A549 (cell line): ENCODE measurements at regions not wholly inside any gene's neighbourhood (a gene's known extent, or its start where the extent isn't known, plus 50 kb on each side); places are given as distances from the start of the nearest gene placed in this dataset.
"Not testable (repeated sequence)": the region's sequence is repeated elsewhere in the genome, so short reads cannot be mapped to it uniquely, and the experiment has no call there.

Experiments
- ATAC-seq, 2 experiments: fragments of 200-7000 bp in 1 of 2; fragments of >200 bp in 1 of 2; cut with Nextera tagmentation in 1 of 2; cut with Tn5 transposase in 1 of 2; 3 replicates each; pipeline versions ENCODE4 v1.8.0 to v1.9.1; 2018 to 2020; ENCODE audit warnings: mild to moderate bottlenecking in 1 of 2, moderate library complexity in 1 of 2
- CTCF ChIA-PET: fragments of 300-600 bp; sonication (Branson Sonifier 250); formaldehyde crosslinking; extraction: SDS; loops from one replicate; lab custom pipeline; 2021; ENCODE audit warnings: antibody characterized with exemption, inconsistent platforms; lab: Yijun Ruan, JAX
- POLR2A ChIA-PET: fragments of 350-600 bp; formaldehyde crosslinking; extraction: SDS; loops from one replicate; lab custom pipeline; 2021; ENCODE audit warnings: antibody characterized with exemption, inconsistent platforms; lab: Yijun Ruan, JAX
- DNase-seq, 2 experiments: peaks; one replicate each; pipeline versions ENCODE4 v3.0.0 to v3.0.0-alpha.2; 2011 to 2016; ENCODE audit warnings: low read depth in 1 of 2, low spot score in 1 of 2
- FAIRE-seq: peaks from 2 replicates; lab custom pipeline; 2011; peaks lifted over from hg19 to GRCh38; lab: Jason Lieb, UNC
- H3K27ac ChIP-seq, 2 experiments: fragments of >200 bp; sonication (Bioruptor Twin); formaldehyde crosslinking; 3 replicates each; pipeline ENCODE4 v1.5.1; 2016 to 2017
- H3K4me1 ChIP-seq: fragments of >200 bp; sonication (Bioruptor Twin); formaldehyde crosslinking; 3 replicates; pipeline ENCODE4 v1.6.1; 2016
- H3K4me2 ChIP-seq: fragments of >200 bp; sonication (Bioruptor Twin); formaldehyde crosslinking; 3 replicates; pipeline ENCODE4 v1.6.1; 2016
- H3K4me3 ChIP-seq: fragments of >200 bp; sonication (Bioruptor Twin); formaldehyde crosslinking; 3 replicates; pipeline ENCODE4 v1.5.1; 2016
- H3K9me3 ChIP-seq: fragments of >200 bp; sonication (Bioruptor Twin); formaldehyde crosslinking; 3 replicates; pipeline ENCODE4 v1.6.1; 2016
- BHLHE40 ChIP-seq: IDR thresholded peaks from 2 replicates; pipeline ENCODE4 v1.6.1; 2012; ENCODE audit warnings: low read depth, low read length, inconsistent platforms
- CBX8 ChIP-seq: fragments of 200-600 bp; sonication (generic); IDR thresholded peaks from 2 replicates; pipeline ENCODE4 v1.6.1; 2016
- CHD4 ChIP-seq: fragments of 200-600 bp; sonication (generic); IDR thresholded peaks from 2 replicates; pipeline ENCODE4 v1.6.1; 2016; ENCODE audit warnings: antibody characterized with exemption, mild to moderate bottlenecking, borderline replicate concordance
- GATA3 ChIP-seq: IDR thresholded peaks from 2 replicates; pipeline ENCODE4 v1.6.1; 2012; ENCODE audit warnings: borderline replicate concordance
- HEYL ChIP-seq: fragments of 250-450 bp; sonication (Bioruptor Pico); IDR thresholded peaks from 2 replicates; pipeline ENCODE4 v1.8.0; 2021; ENCODE audit warnings: mild to moderate bottlenecking, moderate library complexity
- HOXB5 ChIP-seq: fragments of 250-450 bp; sonication (Bioruptor Pico); IDR thresholded peaks from 2 replicates; pipeline ENCODE4 v1.5.0; 2020; ENCODE audit warnings: mild to moderate bottlenecking, moderate library complexity
- JUNB ChIP-seq: fragments of >200 bp; sonication (Bioruptor Twin); formaldehyde crosslinking; IDR thresholded peaks from 2 replicates; pipeline ENCODE4 v1.6.1; 2016
- KDM1A ChIP-seq: fragments of 200-600 bp; sonication (generic); IDR thresholded peaks from 2 replicates; pipeline ENCODE4 v1.6.1; 2016; ENCODE audit warnings: low read depth, mild to moderate bottlenecking
- MYC ChIP-seq: IDR thresholded peaks from 2 replicates; pipeline ENCODE4 v1.6.1; 2012; ENCODE audit warnings: mild to moderate bottlenecking, inconsistent platforms, low read length, improper control_type of control experiment, borderline replicate concordance
- PBX3 ChIP-seq: IDR thresholded peaks from 2 replicates; pipeline ENCODE4 v1.6.1; 2012
- PHF8 ChIP-seq: fragments of 200-600 bp; sonication (generic); IDR thresholded peaks from 2 replicates; pipeline ENCODE4 v1.6.1; 2016; ENCODE audit warnings: low read depth, mild to moderate bottlenecking, antibody characterized with exemption, moderate library complexity, borderline replicate concordance
- POLR2A ChIP-seq: IDR thresholded peaks from 2 replicates; pipeline ENCODE4 v1.6.1; 2012; ENCODE audit warnings: mild to moderate bottlenecking, low read length
- RAD21 ChIP-seq, 2 experiments: fragments of >200 bp in 1 of 2; sonication (Bioruptor Twin) in 1 of 2; formaldehyde crosslinking in 1 of 2; IDR thresholded peaks in 1 of 2; conservative IDR thresholded peaks in 1 of 2; 2 replicates in 1 of 2; 3 replicates in 1 of 2; pipeline ENCODE4 v1.6.1; 2012 to 2018; ENCODE audit warnings: inconsistent platforms in 1 of 2
- RARB ChIP-seq: fragments of 250-450 bp; sonication (Bioruptor Pico); IDR thresholded peaks from 2 replicates; pipeline ENCODE4 v1.8.0; 2021; ENCODE audit warnings: mild to moderate bottlenecking, moderate library complexity
- SMC3 ChIP-seq: fragments of >200 bp; sonication (Bioruptor Twin); formaldehyde crosslinking; IDR thresholded peaks from 3 replicates; pipeline ENCODE4 v1.6.1; 2018; ENCODE audit warnings: inconsistent platforms
- USF2 ChIP-seq: fragments of 450-650 bp; IDR thresholded peaks from 2 replicates; pipeline ENCODE4 v1.6.1; 2014; ENCODE audit warnings: antibody characterized with exemption
- ZC3H11A ChIP-seq: fragments of 450-650 bp; IDR thresholded peaks from 2 replicates; pipeline ENCODE4 v1.6.1; 2014; ENCODE audit warnings: antibody characterized with exemption, mild to moderate bottlenecking
- ZNF302 ChIP-seq: fragments of 250-450 bp; sonication (Bioruptor Pico); IDR thresholded peaks from 2 replicates; pipeline ENCODE4 v1.9.0; 2021; ENCODE audit warnings: inconsistent platforms, mild to moderate bottlenecking, moderate library complexity
- WGBS: methylation state at CpG from one replicate; pipeline ENCODE4 v1.1.6; 2017; ENCODE audit errors: missing lambda C conversion rate; 5-methylcytosine and 5-hydroxymethylcytosine counted together
- TF ChIP-seq, protein P1 (sequence below): fragments of >200 bp; sonication (Bioruptor Twin); formaldehyde crosslinking; IDR thresholded peaks from 3 replicates; pipeline ENCODE4 v1.5.1; 2016
- TF ChIP-seq, protein P2 (sequence below): fragments of >200 bp; sonication (Bioruptor Twin); formaldehyde crosslinking; IDR thresholded peaks from 2 replicates; pipeline ENCODE4 v1.6.1; 2016
- TF ChIP-seq, protein P3 (sequence below): IDR thresholded peaks from 2 replicates; pipeline ENCODE4 v1.6.1; 2012; ENCODE audit warnings: low read depth, borderline replicate concordance
- TF ChIP-seq, protein P4 (sequence below): fragments of >200 bp; sonication (Bioruptor Twin); formaldehyde crosslinking; IDR thresholded peaks from 3 replicates; pipeline ENCODE4 v1.6.1; 2016

- 19% methylated on average over 15 of the region's 15 CpGs for WGBS
- CTCF ChIA-PET = interaction anchor here (1.3 kb wide), 1 partner anchor 11 kb away, joined by 3 read pairs; no protein-coding TSS in a partner anchor
- Histone ChIP-seq H3K4me2 (no peak overlapping the region), H3K27ac (no peak overlapping the region), H3K4me1 (no peaks in the 10 kb centered on the region), H3K9me3 (0 out of 3 replicates have a peak, but pooled peaks cover 2% of the 10 kb centered on the region), H3K4me3 (no peak overlapping the region)
- TF ChIP-seq RARB (CRISPR knock-in tag) (no peak), RAD21 (conservative IDR thresholded peaks at IDR 0.05 in 1 of 2, IDR thresholded peaks at IDR 0.05 in 1 of 2) (peak; percentile 36 to 61; a peak in 2 of 5 replicates), JUNB (no peak), MYC (no peak), SMC3 (peak; percentile 40; the same call in 1 of the 3 replicates)
- TF ChIP-seq, protein P1, sequence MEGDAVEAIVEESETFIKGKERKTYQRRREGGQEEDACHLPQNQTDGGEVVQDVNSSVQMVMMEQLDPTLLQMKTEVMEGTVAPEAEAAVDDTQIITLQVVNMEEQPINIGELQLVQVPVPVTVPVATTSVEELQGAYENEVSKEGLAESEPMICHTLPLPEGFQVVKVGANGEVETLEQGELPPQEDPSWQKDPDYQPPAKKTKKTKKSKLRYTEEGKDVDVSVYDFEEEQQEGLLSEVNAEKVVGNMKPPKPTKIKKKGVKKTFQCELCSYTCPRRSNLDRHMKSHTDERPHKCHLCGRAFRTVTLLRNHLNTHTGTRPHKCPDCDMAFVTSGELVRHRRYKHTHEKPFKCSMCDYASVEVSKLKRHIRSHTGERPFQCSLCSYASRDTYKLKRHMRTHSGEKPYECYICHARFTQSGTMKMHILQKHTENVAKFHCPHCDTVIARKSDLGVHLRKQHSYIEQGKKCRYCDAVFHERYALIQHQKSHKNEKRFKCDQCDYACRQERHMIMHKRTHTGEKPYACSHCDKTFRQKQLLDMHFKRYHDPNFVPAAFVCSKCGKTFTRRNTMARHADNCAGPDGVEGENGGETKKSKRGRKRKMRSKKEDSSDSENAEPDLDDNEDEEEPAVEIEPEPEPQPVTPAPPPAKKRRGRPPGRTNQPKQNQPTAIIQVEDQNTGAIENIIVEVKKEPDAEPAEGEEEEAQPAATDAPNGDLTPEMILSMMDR = peak; percentile 51
- FAIRE-seq (no peak), ATAC-seq (peak; percentile 57 to 98; a peak in 5 of 6 replicates), DNase-seq (peak; percentile 32 to 66)
- POLR2A ChIA-PET = no interaction called here
Observed at GRCh38 chr2:14903709-14904374, 271.3 kb downstream of the LRATD1 start.

DNA sequence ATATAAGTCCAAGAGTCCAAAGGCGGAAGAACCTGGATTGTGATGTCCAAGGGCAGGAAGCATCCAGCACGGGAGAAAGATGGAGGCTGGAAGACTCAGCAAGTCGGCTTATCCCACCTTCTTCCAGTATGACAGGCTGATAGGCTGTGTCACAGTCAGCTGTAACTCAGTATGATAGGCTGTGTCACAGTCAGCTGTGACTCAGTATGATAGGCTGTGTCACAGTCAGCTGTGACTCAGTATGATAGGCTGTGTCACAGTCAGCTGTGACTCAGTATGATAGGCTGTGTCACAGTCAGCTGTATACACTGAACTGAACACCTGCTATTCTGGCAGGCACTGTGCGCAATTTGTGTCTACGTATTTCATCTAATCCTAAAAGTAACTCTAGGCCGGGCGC is 271.9 kb downstream of the LRATD1 start:
- H3K9me3 ChIP-seq, H3K4me2 ChIP-seq, DNase-seq, H3K27ac ChIP-seq, FAIRE-seq, H3K4me1 ChIP-seq, POLR2A ChIA-PET, H3K4me3 ChIP-seq: not testable (repeated sequence)
- peak in 1 of 2 experiments; percentile 58; a peak in 4 of 6 replicates for ATAC-seq
- WGBS = 69% methylated on average over 7 of the region's 7 CpGs
- CTCF ChIA-PET = interaction anchor here (1.3 kb wide), 1 partner anchor 11 kb away, joined by 3 read pairs; no protein-coding TSS in a partner anchor

DNA sequence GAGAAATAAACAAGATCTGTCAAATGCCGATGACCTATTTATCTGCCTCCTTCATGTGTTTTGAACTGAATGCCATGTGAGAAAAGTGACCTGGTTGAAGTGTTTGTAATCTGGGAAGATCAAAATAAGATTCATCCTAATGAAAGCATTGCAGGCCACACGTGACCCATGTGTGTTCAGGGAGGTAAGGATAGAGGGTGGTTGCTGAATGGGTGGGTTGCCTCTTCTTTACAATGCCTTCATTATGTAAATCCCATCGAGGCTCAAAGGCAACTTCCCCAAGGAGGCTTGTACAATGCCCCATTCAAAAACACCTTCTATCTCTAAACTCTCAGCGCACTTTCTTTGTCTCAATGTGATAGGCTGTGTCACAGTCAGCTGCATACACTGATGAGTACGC is 273.1 kb downstream of the LRATD1 start:
- ChIA-PET POLR2A (no interaction called here), CTCF (no interaction called here)
- Histone ChIP-seq H3K27ac (no peak overlapping the region), H3K4me2 (no peak overlapping the region), H3K4me1 (no peaks in the 10 kb centered on the region), H3K4me3 (no peak overlapping the region), H3K9me3 (0 out of 3 replicates have a peak, but pooled peaks cover 2% of the 10 kb centered on the region)
- TF ChIP-seq, protein P2, sequence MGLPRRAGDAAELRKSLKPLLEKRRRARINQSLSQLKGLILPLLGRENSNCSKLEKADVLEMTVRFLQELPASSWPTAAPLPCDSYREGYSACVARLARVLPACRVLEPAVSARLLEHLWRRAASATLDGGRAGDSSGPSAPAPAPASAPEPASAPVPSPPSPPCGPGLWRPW = no peak
- TF ChIP-seq, protein P3, sequence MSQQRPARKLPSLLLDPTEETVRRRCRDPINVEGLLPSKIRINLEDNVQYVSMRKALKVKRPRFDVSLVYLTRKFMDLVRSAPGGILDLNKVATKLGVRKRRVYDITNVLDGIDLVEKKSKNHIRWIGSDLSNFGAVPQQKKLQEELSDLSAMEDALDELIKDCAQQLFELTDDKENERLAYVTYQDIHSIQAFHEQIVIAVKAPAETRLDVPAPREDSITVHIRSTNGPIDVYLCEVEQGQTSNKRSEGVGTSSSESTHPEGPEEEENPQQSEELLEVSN = no peak
- no peak for TF ChIP-seq HEYL (CRISPR knock-in tag)
- TF ChIP-seq RAD21 (conservative IDR thresholded peaks at IDR 0.05 in 1 of 2, IDR thresholded peaks at IDR 0.05 in 1 of 2) = no peak
- TF ChIP-seq SMC3 = no peak
- TF ChIP-seq BHLHE40 = no peak
- TF ChIP-seq CHD4 = no peak
- no peak for TF ChIP-seq PBX3
- TF ChIP-seq, protein P4, sequence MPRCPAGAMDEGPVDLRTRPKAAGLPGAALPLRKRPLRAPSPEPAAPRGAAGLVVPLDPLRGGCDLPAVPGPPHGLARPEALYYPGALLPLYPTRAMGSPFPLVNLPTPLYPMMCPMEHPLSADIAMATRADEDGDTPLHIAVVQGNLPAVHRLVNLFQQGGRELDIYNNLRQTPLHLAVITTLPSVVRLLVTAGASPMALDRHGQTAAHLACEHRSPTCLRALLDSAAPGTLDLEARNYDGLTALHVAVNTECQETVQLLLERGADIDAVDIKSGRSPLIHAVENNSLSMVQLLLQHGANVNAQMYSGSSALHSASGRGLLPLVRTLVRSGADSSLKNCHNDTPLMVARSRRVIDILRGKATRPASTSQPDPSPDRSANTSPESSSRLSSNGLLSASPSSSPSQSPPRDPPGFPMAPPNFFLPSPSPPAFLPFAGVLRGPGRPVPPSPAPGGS = no peak
- no peak for TF ChIP-seq GATA3
- no peak for TF ChIP-seq USF2
- TF ChIP-seq CBX8 = no peak
- TF ChIP-seq POLR2A = no peak
- no peak for TF ChIP-seq ZNF302 (CRISPR knock-in tag)
- TF ChIP-seq KDM1A = no peak
- TF ChIP-seq PHF8 = no peak
- TF ChIP-seq RARB (CRISPR knock-in tag) = no peak
- no peak for TF ChIP-seq HOXB5 (CRISPR knock-in tag)
- no peak for TF ChIP-seq ZC3H11A
- no peak for DNase-seq
- WGBS = 22% methylated on average over 5 of the region's 5 CpGs
- no peak for ATAC-seq
- FAIRE-seq = no peak
